Hepatic stellate cell (primary cell): ENCODE measurements at regions not wholly inside any gene's neighbourhood (a gene's known extent, or its start where the extent isn't known, plus 50 kb on each side); places are given as distances from the start of the nearest gene placed in this dataset.

Experiments used
- DNase-seq: peaks from one replicate; pipeline ENCODE4 v3.0.0; 2011; ENCODE audit warnings: low spot score

DNA sequence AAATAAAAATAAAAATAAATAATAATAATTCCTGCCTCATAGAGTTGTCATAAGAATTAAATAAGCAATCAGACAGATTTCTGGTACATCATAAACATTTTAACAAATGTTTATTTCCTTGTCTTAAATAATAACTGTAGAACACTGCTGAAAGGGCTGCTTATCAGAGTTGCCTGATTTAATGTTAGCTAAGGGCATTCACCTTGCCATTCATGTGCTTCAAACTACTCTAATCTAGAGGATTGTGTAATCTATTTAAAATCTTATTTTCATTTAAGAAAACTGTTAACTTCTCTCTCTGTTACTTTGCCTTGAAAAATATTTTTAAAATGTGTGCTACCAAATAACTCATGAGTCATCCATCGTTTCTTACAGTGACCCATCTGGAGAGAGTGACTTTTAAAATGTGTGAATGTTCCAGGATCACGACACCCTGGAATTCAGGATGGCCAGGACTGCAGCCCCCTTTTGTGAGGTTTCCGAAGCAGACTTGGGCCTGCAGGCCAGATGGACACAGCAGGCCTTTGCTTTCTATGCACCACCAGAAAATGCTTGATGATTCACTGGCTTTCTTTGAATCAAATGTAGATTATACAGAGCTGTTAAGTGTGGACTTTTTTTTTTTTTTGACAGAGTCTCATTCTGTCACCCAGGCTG, 109.1 kb upstream of the TNS3 start:
- DNase-seq: peak; percentile 38

DNA sequence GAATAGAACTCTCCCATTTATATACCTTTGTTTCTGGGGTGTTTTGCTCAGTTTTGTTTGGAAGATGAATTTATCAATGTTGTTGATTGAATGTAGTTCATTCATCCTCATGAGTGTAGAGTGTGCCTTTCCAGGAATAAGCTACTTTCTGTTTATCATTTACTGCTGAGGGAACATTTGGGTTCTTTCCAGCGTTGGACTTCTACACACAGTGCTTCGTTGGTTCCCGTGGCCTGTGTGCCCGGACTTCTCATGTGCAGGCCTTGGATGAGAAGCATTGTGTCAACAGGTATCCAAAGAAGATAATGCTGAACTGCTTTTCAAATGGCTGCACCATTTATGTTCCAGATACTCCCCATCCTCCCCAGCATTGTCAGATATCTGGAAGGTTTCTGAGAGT, 107.6 kb upstream of the TNS3 start:
- DNase-seq: no peak

DNA sequence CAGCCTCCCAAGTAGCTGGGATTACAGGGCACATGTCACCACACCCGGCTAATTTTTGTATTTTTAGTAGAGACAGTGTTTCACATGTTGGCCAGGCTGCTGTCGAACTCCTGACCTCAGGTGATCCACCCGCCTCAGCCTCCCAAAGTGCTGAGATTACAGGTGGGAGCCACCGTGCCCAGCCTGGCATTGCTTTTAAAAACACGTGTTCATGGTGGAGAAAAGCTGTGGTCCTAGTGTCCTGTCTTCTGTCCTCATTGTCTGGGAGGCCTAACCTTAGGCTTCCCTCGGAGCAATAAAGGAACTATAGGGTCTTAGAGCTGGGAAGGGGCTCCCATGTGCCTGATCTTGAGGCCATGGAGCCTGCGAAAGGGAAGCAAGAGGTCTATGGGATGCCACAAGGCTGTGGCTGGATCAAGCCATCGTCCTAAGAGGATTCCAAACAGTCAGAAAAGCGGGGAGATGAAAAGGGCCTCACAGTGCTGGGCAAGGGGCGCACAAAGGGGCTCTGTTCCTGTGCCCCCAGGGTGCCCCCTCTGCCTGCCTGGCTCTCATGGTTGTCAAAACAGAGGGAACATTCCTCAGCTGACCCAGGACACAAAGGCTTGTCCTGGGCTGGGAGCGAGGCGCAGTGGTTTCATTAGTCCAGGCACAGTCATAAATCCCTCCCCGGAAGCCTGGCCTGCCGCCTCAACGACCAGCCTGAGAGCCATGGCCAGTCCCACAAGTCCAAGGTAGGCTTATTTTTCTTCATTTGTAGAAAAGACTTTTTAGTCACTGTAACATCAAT, 106.6 kb upstream of the TNS3 start:
- no peak for DNase-seq

DNA sequence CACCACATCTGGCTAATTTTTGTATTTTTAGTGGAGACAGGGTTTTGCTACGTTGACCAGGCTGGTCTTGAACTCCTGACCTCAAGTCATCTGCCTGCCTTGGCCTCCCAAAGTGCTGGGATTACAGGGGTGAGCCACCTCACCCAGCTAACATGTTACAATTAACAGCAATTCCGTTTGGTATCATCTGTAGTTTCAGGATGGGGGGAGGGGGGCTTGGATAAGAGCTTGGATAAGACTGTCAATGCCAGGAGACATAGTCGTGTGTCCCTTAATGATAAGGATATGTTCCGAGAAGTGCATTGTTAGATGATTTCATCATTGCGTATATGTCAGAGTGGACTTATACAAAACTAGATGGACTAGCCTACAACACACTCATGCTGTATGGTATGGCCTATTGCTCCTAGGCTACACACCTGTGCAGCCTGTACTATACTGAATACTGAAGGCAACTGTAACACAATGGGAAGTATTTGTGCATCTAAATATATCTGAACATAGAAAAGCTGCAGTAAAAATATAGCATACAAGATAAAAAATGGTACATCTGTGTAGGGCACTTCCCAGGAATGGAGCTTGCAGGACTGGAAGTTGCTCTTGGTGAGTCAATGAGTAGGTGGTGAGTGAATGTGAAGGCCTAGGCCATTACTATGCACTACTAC, 103.9 kb upstream of the TNS3 start:
- DNase-seq: no peak

DNA sequence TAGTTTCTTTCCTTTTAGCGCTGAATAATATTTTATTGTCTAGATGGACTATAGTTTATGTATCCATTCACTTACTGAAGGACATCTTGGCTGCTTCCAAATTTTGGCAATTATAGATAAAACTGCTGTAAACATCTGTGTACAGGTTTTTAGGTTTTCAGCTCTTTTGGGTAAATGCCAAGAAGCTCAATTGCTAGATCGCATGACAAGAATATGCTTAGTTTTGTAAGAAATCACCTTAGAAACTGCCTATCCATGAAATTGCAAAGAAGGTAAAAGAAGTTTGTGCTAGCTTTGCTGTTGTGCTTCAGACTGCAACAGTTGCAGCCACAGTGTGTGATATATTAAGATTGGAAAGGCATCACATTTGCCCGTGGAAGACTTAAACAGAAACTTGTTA, 103.2 kb upstream of the TNS3 start:
- DNase-seq: no peak

DNA sequence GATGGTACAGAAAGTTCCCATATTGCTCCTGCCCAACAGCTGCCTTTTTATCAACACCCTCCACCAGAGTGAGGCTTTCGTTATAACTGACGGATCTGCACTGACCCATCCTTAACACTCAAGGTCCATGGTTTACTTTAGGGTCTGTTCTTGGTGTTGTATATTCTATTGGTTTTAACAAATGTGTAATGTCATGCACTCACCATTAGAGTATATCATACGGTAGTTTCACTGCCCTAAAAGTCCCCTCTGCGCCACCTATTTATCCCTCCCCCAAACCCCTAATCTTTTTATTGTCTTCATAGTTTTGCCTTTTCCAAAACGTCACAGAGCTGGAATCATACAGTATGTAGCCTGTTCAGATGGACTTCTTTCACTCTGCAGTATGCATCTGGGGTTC, 102.8 kb upstream of the TNS3 start:
- DNase-seq: no peak

DNA sequence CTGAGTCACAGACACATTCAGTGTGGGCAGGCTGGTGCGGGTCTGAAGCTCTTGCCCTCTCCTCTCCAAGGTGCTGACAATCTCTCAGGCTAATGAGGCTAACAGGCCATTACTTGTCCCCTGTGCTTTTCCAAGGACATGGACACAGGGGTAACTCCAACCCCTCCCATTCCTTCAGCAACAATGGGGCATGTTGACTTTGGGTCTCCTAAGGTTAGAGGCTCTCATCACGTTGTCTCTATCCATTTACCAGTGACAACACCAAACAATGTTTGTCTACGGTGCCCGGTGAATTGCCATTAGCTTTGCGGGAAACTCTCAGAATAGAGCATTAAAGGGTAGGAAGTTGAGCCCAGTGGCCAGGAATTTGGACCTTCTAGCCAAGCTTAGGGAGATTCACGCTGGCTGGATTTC, 101.6 kb upstream of the TNS3 start:
- no peak for DNase-seq

DNA sequence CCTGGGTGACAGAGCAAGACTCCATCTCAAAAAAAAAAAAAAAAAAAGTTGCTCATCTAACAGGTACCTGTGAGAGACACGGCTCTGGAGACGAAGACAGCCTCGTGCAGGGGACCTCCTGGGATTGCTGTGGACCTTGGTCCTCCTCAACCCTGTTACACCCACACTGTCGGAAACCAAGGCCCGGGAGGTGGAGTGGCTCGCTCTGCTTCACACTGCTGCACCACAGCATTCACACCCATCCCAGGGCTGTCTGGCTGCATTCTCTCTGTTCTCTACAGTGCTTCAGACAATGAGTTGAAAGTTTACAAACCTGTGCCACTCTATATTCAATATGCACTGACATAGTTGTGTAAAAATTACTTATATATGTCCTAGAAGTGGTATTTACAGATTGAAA, 101.0 kb upstream of the TNS3 start:
- no peak for DNase-seq

DNA sequence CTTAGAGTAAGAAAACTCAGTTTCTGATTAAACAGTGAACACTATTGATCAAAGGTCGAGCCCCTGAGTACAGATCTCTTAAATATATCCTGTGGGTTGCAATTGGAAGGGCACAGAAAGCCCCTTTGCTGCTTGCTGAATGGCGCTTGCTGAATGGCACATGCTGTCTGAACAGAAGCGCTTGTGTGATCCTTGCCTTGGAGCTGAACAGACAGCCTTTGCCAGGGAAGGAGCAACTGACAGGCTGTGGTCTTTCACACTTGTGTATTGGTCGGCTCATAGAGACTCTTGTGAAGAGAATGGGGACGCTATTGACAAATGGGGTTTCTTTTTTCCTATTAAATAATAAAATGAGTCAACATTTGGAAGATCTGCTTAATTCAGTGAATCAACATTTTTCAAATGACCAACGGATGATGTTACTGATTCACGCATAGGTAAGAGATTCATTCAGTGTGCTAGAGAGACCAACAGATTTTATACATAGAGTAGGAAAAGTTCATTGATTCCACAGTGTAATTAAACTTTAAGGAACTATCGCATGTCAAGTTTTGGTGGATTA, 99.4 kb upstream of the TNS3 start:
- no peak for DNase-seq

DNA sequence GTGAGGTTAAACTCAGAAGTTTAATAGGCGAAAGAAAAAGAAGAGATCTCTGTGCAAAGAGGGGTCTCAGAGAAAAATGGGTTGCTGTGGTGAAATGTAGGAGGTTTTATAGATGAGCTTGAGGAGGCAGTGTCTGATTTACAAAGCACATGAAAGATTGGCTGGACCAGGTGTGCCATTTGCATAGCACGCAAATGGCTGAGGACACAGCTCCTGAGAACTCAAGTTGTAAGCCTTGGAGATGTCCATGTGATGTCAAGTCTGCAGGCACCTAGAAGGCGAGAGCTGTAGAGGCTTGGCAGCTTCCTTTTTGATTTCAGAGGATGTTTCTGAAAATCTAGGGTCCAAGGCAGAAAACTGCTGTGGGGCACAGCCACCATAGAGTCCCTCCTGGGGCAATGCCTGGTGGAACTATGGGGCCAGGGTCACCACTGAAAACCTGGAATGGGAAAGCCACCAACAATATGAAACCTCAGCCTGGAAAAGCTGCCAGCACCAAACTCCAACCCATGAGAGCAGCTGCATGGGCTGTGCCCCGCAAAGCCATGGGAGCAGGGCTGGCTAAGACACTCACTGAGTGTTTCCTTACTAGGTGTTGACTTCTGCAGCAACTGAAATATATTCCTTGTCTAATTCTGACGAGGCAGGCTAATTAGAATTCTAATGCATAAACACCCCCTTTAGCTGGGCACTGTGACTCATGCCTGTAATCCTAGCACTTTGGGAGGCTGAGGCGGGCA, 96.9 kb upstream of the TNS3 start:
- no peak for DNase-seq

DNA sequence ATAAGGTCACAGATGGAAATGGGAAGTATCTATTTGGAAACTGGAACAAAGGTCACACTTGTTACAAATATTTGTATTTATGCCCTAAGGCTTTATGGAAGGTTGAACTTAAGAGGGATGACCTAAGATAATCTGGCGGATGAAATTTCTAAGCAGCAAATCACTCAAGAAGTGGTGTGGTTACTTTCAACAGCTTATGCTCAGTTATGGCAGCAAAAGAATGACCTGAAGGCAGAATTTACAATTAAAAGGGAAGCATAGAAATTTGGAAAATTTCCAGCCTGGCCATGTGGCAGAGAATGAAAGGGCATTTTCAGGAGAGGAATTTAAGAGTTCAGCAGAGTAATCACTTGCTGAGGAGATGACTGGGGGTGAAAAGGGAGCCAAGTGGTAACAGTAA, 95.8 kb upstream of the TNS3 start:
- DNase-seq: no peak

DNA sequence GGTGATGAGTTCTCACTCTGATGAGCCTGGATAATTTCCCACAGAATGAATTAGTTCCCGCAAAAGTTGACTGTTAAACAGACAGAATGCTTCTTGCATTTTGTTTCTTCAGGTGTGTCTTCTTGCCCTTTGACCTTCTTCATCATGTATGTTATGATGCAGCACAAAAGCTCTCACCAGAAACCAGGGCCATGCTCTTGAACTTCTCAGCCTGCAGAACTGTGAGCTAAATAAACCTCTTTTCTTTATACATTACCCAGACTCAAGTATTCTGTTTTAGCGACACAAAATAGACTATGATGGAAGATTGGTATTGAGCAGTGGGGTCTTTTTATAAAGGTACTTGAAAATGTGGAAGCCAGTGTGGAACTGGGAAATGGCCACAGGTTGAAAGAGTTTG, 95.2 kb upstream of the TNS3 start:
- no peak for DNase-seq

DNA sequence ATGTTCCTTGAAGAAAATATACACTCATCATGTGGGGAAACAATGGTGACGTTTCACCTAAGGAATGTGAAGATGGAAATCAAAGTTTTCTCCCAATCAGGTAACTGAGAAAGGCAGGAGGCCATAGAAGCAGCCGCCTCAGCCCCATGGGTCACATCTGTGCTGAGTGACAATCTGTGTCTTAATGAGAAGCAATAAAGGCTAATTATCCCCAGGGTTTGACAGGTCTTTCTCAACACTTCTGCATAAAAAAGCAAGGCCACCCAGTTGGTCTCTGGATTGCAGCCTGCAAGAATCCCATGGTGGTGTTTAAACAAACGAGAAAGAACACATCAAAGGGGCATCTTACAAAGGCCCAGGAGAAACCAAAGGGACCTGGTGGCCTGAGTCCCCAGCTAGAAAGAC, 91.1 kb upstream of the TNS3 start:
- no peak for DNase-seq

DNA sequence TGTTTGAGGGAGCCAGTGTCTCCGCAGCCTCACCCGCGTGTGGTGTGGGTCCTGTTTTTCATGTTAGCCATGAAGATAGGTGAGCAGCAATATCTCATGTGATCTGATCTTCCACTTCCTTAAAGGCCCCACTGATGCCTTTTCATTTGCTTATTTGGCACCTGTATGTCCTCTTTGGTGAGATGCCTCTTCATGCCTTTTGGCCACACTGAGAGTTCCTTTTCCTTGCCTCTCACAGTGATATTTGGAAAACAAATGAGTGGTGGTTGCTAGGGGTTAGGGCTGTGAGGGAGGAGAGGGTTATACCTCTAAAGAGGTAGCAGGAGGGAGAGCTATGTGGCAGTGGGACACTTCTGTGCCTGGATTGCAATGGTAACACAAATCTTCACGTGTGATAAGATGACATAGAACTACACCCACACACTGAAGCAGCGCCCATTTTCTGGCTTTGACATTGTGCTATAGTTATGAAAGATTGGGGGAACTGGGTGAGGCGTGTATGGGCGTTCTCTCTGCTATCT, 90.4 kb upstream of the TNS3 start:
- no peak for DNase-seq

DNA sequence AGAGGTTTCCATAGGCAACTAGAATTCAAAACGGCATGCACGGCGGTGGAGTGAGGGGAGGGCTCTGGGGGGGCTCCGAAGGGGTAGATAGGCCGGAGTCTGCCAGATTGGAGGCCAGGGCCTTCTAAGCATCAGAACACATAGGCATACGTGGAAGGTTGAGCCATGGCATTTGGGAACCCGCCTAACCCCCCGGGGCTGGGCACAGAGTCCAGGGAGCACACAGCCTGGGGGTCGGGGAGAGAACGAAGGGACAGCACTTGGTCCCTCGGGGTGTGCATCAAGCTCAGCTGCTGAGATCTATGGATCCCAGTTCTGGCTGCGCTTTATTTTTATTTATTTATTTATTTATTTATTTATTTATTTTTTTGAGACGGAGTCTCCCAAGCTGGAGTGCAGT, 89.4 kb upstream of the TNS3 start:
- no peak for DNase-seq

DNA sequence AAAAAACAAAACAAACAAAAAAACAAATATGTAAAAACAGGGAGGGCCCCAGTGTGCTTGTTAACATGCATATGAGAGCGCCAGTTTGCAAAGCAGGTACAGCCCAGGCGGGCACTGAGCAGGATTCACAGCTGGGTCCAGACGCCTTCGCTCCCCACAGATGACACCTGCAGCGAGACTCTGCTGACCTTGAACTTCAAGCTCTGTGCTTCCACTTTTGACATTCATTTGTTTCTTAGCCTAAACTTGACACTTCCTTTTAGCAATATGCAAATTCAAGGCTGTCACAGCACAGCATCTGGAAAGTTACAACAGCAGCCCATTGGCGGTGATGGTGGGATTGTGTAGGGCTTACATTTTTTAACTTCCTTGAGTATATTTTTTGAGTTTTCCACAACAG, 88.8 kb upstream of the TNS3 start:
- DNase-seq: no peak

DNA sequence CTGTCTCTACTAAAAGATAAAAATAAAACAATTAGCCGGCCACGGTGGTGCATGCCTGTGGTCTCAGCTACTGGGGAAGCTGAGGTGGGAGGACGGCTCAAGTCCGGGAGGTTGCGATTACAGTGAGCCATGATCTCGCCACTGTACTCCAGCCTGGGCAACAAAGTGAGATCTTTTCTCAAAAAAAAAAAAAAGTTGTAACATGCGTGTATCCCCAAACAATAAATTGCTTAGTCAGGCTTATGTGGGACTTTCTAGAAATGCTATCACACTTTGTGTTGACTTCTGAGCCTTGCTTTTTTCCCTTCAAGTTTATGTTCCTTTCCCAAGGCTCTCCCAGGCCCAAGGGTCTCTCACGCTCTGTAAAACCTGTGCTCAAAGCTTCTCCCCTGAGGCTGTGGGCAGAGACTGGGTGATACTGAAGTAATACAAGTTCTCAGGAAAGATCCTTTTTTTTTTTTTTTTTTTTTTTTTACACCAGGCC, 88.0 kb upstream of the TNS3 start:
- no peak for DNase-seq

DNA sequence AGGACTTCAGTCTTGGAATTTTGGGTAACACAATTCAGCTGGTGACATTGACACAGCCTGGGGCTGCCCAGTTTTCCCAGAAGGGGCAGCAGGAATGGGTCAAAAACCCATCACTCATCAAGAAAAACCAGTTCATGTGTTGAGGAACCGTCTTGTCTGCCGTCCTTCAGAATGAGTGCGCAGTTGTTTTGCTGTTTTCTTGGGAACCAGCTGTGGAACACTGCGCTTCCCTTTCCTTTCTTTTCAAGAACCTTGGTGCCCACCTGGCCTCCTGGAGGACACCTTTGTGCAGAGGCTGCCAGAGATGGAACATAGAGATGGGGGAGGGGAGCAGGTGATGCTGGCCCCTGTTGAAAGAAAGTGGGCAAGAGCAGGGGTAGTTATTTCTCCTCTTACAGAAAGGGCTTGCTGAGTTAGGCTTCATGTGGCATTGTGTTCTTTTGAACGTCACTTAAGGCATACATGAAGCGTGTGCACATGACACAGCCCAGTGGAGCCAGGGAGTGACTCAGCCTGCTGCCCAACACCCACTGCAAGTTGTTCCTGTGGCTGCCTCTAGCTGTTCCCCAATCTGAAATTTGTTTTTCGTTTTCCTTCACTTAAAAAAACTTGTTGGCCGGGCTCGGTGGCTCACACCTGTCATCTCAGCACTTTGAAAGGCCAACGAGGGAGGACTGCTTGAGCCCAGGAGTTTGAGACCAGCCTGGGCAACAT, 87.4 kb upstream of the TNS3 start:
- peak; percentile 83 for DNase-seq

DNA sequence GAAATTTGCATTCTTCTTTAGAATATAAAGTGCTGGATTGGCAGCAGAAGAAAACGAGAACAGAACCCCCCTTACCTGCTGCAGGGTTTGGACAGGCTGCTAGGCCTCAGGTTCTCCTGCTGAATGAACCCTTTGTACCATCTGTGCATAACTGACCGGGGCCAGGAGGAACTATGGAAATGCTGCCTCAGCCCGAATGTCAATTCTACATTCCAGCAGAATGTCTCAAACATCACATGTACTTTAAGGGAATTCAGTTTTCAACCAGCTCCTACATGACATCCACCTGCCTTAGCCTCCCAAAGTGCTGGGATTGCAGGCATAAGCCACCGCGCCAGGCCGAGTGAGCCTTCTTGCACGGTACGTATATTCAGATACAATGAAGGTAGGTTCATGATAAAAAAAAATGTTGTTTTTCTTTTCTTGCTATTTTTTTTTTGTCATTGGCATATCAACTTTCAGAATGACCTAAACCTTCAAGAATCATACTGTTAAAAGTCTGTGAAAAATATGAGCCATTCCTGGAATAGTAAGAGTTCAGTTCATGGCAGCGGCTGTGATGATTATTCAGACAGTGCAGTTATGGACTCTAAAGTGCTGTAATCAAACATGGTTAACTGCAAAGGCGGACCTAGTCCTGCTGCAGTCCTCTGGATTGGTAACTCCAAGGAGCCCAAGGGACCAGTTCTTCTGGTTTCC, 84.4 kb upstream of the TNS3 start:
- peak; percentile 61 for DNase-seq

DNA sequence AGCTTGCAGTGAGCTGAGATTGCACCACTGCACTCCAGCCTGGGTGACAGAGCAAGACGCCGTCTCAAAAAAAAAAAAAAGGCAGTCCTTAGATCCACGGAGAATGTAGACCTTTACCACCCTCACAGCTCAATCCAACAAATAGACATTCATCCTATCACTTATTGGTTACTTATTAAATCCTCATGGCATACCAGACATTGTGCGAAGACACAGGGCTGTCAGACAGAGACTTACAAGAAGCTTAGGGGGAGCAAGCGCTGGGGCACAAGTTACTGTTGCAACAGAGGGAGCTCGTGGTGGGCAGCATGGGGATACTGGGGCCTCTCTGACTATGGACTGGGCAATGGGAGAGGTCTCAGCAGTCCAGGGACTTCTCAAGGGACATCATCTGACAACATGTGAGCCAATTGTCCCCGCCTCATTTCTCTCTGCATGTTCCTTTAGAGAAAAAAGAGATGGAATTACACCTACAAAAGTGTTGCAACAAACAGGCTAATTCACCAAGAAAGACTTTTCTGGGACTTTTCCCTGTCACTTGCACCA, 82.8 kb upstream of the TNS3 start:
- DNase-seq: no peak
